Mesendoderm (in vitro differentiated cells): ENCODE measurements at regions not wholly inside any gene's neighbourhood (a gene's known extent, or its start where the extent isn't known, plus 50 kb on each side); places are given as distances from the start of the nearest gene placed in this dataset.

Source experiments
- DNase-seq: peaks from one replicate; pipeline ENCODE4 v3.0.0; 2013
- H2AK5ac ChIP-seq: 2 replicates; pipeline ENCODE4 v1.6.1; 2013; ENCODE audit warnings: low read length, inconsistent platforms
- H2BK120ac ChIP-seq: 2 replicates; pipeline ENCODE4 v1.6.1; 2013; ENCODE audit warnings: low read depth, mild to moderate bottlenecking, low read length, moderate library complexity, mixed read lengths
- H2BK15ac ChIP-seq: replicated peaks from 2 replicates; pipeline ENCODE4 v1.6.1; 2013; ENCODE audit warnings: low read depth, mild to moderate bottlenecking, moderate library complexity
- H2BK5ac ChIP-seq: 2 replicates; pipeline ENCODE4 v1.6.1; 2013; ENCODE audit warnings: low read length, inconsistent platforms
- H3K18ac ChIP-seq: 2 replicates; pipeline ENCODE4 v1.6.1; 2013; ENCODE audit warnings: mild to moderate bottlenecking, low read length, mixed read lengths
- H3K23ac ChIP-seq: one replicate; pipeline ENCODE4 v1.6.1; 2013; ENCODE audit warnings: low read length
- H3K27ac ChIP-seq: 2 replicates; pipeline ENCODE4 v1.5.1; 2013; ENCODE audit warnings: low read depth, mild to moderate bottlenecking, inconsistent platforms, low read length, moderate library complexity
- H3K27me3 ChIP-seq: 2 replicates; pipeline ENCODE4 v1.6.1; 2013; ENCODE audit warnings: low read length, control low read depth, mild to moderate bottlenecking, inconsistent platforms; ENCODE audit not compliant: insufficient read depth, poor library complexity
- H3K36me3 ChIP-seq: 2 replicates; pipeline ENCODE4 v1.6.1; 2013; ENCODE audit warnings: low read length, inconsistent platforms; ENCODE audit not compliant: control insufficient read depth, insufficient read depth
- H3K4ac ChIP-seq: one replicate; pipeline ENCODE4 v1.6.1; 2013; ENCODE audit warnings: low read depth, mild to moderate bottlenecking, low read length, moderate library complexity
- H3K4me1 ChIP-seq: 2 replicates; pipeline ENCODE4 v1.6.1; 2013; ENCODE audit warnings: low read depth, low read length, inconsistent platforms; ENCODE audit not compliant: control insufficient read depth
- H3K4me2 ChIP-seq: 2 replicates; pipeline ENCODE4 v1.6.1; 2013; ENCODE audit warnings: low read length
- H3K4me3 ChIP-seq: 2 replicates; pipeline ENCODE4 v1.5.1; 2013; ENCODE audit warnings: mild to moderate bottlenecking, low read length
- H3K56ac ChIP-seq: one replicate; pipeline ENCODE4 v1.6.1; 2013; ENCODE audit warnings: low read length
- H3K79me1 ChIP-seq: 2 replicates; pipeline ENCODE4 v1.6.1; 2013; ENCODE audit warnings: low read length, inconsistent platforms
- H3K79me2 ChIP-seq: 2 replicates; pipeline ENCODE4 v1.6.1; 2013; ENCODE audit warnings: mild to moderate bottlenecking, low read length; ENCODE audit not compliant: control insufficient read depth, insufficient read depth
- H3K9ac ChIP-seq: 2 replicates; pipeline ENCODE4 v1.6.1; 2013; ENCODE audit warnings: low read length, inconsistent platforms
- H4K5ac ChIP-seq: one replicate; pipeline ENCODE4 v1.6.1; 2013; ENCODE audit warnings: low read length
- H4K8ac ChIP-seq: one replicate; pipeline ENCODE4 v1.6.1; 2013; ENCODE audit warnings: low read depth, mild to moderate bottlenecking, control low read depth, low read length, moderate library complexity
- WGBS: extraction: QIAGEN DNeasy Blood & Tissue Kit; methylation state at CpG from one replicate; pipeline ENCODE4 v1.1.7; 2013; ENCODE audit warnings: low lambda C conversion rate, missing lambda C conversion rate; ENCODE audit not compliant: insufficient coverage; ENCODE audit errors: extremely low coverage; 5-methylcytosine and 5-hydroxymethylcytosine counted together

DNA sequence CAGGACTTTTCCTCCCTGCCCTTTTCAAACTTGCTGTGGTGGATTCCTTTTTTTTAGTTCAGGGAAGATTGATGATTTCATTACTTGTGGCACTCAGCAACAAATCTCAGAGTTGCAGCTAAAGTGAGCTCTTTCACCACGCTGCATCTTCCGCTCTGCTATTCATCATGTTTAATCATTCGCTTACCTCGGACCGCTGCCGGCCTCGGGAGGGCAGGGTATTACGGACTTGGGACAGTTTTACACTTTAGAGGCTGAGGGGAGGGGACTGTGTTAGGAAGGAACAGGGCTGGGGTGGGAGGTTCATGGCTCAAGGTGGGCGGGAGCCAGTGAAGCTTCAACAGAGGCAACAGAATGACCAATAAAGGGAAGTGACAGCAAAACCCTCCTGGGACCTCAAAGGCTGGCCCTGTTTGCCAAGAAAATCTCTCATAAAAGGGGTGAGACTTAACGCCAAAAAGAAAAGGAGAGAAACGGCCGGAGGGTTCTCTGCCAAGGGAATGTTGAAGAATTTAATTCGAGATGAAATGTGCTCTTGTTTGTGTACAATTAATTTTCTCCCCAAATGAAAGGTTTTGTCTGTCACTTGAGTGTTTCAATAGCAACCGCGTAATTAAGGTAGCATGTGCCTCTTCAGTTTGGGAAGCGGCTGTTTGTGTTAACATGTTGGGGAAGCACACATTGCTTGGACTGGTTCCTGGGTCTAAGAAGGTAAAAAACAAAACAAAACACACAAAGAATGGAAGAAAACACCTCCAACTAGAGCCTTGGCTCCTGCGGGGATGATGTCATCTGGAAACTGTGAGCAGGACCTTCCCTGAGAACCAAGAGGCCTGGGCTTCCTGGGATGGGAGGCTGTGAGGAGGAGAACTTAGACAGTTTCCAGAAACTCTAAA, 72.5 kb upstream of the SULF2 start:
- Histone ChIP-seq H3K4ac (no peak overlapping the region), H3K27me3 (no peaks in the 10 kb centered on the region), H3K56ac (peak overlapping the region; percentile 40), H3K23ac (no peak overlapping the region), H3K36me3 (no peaks in the 10 kb centered on the region), H3K79me1 (no peaks in the 10 kb centered on the region), H3K4me2 (no peak overlapping the region), H2BK120ac (no peak overlapping the region), H2BK15ac (no peak overlapping the region), H3K4me1 (peaks cover 2% of the 10 kb centered on the region), H2BK5ac (no peak overlapping the region), H3K27ac (no peak overlapping the region), H4K8ac (no peak overlapping the region), H4K5ac (no peak overlapping the region), H3K79me2 (no peaks in the 10 kb centered on the region), H3K18ac (peak overlapping the region; percentile 30), H3K9ac (no peak overlapping the region), H2AK5ac (no peak overlapping the region), H3K4me3 (no peak overlapping the region)
- WGBS, result no CpG with 5 or more reads among the region's 17 CpGs
- peak; percentile 59 for DNase-seq

DNA sequence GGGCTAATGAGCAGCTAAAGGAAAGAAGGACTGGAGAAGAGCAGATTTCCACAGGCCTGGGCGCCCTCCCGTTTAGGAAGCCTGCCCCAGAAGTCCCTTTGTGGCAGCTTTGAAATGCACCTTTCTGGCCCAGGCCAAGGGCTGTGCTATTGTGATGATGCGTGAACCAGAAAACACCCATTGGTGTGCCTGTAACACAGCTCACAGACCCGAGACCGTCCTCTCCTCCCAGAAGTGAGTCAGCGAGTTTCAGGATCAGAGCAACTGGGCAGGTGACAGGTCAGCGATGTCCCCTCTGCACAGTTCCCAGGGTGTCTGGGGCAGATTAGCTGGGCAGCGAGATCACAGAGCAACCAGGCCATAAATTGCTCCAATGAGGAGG, 71.9 kb upstream of the SULF2 start:
- WGBS, result no CpG with 5 or more reads among the region's 8 CpGs
- Histone ChIP-seq H3K27ac (no peak overlapping the region), H2BK120ac (no peak overlapping the region)

DNA sequence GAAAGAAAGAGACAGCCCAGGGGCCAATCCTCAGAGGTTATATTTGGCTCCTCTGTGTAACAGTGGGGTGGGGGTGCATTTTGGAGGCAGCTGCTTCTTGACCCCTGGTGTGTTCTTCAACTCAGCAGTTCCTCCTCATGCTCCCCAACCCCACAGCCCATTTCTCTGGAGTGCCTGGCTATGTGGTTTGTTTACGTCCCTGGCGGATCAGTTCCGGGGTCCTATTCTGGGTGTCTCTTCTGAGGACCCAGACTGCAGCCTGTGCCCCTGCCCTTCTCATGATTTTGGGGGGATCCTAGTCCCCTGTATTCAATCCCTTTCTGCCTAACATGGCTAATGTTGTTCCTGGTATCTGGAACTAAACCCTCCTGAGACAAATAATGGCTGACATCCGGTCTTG, 70.5 kb upstream of the SULF2 start:
- no peak overlapping the region for H2BK5ac ChIP-seq
- no peaks in the 10 kb centered on the region for H3K36me3 ChIP-seq
- no peak overlapping the region for H3K27ac ChIP-seq
- no peaks in the 10 kb centered on the region for H3K27me3 ChIP-seq
- H3K23ac ChIP-seq, result no peak overlapping the region
- no peak overlapping the region for H4K5ac ChIP-seq
- H3K9ac ChIP-seq, result no peak overlapping the region
- DNase-seq, result no peak
- H4K8ac ChIP-seq, result no peak overlapping the region
- H3K18ac ChIP-seq, result no peak overlapping the region
- H3K56ac ChIP-seq, result no peak overlapping the region
- WGBS, result no CpG with 5 or more reads among the region's 4 CpGs
- no peaks in the 10 kb centered on the region for H3K79me2 ChIP-seq
- H3K4ac ChIP-seq, result no peak overlapping the region
- no peak overlapping the region for H2BK15ac ChIP-seq
- H3K79me1 ChIP-seq, result no peaks in the 10 kb centered on the region
- H2BK120ac ChIP-seq, result no peak overlapping the region
- H3K4me1 ChIP-seq, result peaks cover 2% of the 10 kb centered on the region
- no peak overlapping the region for H2AK5ac ChIP-seq
- H3K4me2 ChIP-seq, result no peak overlapping the region
- H3K4me3 ChIP-seq, result no peak overlapping the region

More for the DNA sequence above, 71.9 kb upstream of the SULF2 start:
- peaks cover 2% of the 10 kb centered on the region for H3K4me1 ChIP-seq
- H3K79me2 ChIP-seq, result no peaks in the 10 kb centered on the region
- H3K4ac ChIP-seq, result no peak overlapping the region
- H4K5ac ChIP-seq, result no peak overlapping the region
- H3K56ac ChIP-seq, result peak overlapping the region; percentile 54
- no peak overlapping the region for H3K4me2 ChIP-seq
- no peaks in the 10 kb centered on the region for H3K27me3 ChIP-seq
- no peak overlapping the region for H3K23ac ChIP-seq
- peak overlapping the region; percentile 13 for H2BK5ac ChIP-seq
- no peak overlapping the region for H3K9ac ChIP-seq
- H3K18ac ChIP-seq, result no peak overlapping the region
- H2AK5ac ChIP-seq, result no peak overlapping the region
- no peak overlapping the region for H3K4me3 ChIP-seq
- H4K8ac ChIP-seq, result no peak overlapping the region
- no peak overlapping the region for H2BK15ac ChIP-seq
- peak; percentile 51 for DNase-seq
- no peaks in the 10 kb centered on the region for H3K79me1 ChIP-seq
- no peaks in the 10 kb centered on the region for H3K36me3 ChIP-seq

DNA sequence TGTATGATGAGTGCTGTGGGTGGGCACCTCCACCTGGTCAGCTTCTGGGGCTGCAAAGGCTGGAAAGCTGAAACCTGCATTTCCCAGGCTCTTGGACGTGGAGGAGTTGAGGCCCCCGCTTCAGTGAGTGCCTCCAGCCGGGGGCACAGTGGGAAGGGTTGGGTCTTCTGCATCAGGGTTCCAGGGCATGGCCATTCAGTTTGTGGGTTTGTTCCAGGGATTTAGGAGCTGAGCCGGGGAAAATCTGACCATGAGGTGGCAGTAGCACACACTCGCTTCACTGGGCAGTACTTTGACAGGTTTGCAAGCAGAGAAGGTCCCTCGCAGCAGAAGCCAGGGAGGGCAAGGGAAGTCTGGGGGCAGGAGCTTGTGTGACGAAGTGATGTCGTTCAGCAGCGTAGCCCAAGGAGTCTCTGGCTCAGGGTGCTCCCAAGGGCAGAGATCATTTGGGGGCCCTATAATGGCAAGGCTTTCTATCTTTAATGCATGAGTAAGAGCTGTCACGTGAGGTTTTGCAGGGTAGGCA, 69.5 kb upstream of the SULF2 start:
- WGBS, result no CpG with 5 or more reads among the region's 10 CpGs
- Histone ChIP-seq H3K9ac (no peak overlapping the region), H3K56ac (no peak overlapping the region), H3K23ac (no peak overlapping the region), H3K18ac (no peak overlapping the region), H2BK15ac (no peak overlapping the region), H2BK120ac (no peak overlapping the region), H4K5ac (no peak overlapping the region), H3K4me1 (peaks cover 2% of the 10 kb centered on the region), H4K8ac (no peak overlapping the region), H3K4ac (no peak overlapping the region), H3K4me3 (no peak overlapping the region), H3K27ac (no peak overlapping the region), H3K79me2 (no peaks in the 10 kb centered on the region), H3K36me3 (no peaks in the 10 kb centered on the region), H2BK5ac (no peak overlapping the region), H2AK5ac (no peak overlapping the region), H3K4me2 (no peak overlapping the region), H3K27me3 (no peaks in the 10 kb centered on the region), H3K79me1 (no peaks in the 10 kb centered on the region)
- DNase-seq, result peak; percentile 87

DNA sequence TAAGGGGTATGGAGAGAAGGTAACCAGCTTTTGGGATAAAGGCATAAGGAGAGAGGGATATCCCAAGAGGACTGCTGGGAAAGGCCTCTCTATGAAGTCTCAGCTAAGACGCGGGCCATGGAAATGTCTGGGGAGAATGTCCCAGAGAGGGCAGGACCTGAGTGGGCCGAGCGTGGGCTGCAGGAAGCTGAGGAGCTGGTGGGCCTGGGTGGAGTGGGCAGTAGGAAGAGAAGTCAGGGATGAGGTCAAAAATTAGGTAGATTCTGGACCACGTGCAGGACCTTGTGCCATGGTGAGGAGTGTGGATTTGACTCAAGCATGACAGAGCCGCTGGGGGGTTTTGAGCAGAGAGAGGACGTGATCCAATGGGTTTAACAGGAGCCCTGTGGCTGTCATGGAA, 66.5 kb upstream of the SULF2 start:
- Histone ChIP-seq H3K23ac (no peak overlapping the region), H2BK15ac (no peak overlapping the region), H3K4me2 (no peak overlapping the region), H2AK5ac (no peak overlapping the region), H3K4me3 (no peak overlapping the region), H2BK120ac (no peak overlapping the region), H3K4ac (no peak overlapping the region), H3K9ac (no peak overlapping the region), H3K36me3 (no peaks in the 10 kb centered on the region), H3K18ac (no peak overlapping the region), H3K27me3 (no peaks in the 10 kb centered on the region), H4K8ac (no peak overlapping the region), H3K56ac (no peak overlapping the region), H3K79me2 (no peaks in the 10 kb centered on the region), H3K79me1 (no peaks in the 10 kb centered on the region), H4K5ac (no peak overlapping the region), H2BK5ac (no peak overlapping the region), H3K27ac (no peak overlapping the region), H3K4me1 (no peaks in the 10 kb centered on the region)
- DNase-seq, result no peak
- WGBS, result no CpG with 5 or more reads among the region's 7 CpGs
